ENCODE measurements at regions not wholly inside any gene's neighbourhood (a gene's known extent, or its start where the extent isn't known, plus 50 kb on each side); places are given as distances from the start of the nearest gene placed in this dataset.
"Not testable (repeated sequence)": the region's sequence is repeated elsewhere in the genome, so short reads cannot be mapped to it uniquely, and the experiment has no call there.

DNA sequence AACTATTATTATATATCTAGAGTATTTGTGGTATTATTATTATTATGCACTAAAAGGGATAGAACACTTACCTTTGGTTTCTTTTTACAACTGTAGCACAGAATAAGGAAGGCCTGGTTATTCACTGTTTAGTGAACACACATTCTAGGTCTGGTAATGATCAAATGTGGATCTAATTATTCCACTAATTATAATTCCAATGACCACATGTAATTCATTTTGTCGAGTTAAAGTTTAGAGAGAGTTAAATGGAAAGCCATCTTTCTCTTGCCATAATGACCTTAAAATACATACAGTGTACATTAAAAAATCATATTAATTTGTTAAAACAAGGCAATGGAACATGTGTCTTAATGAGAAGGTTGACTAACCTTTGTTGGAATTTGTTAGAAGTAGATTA is 147.8 kb downstream of the SEM1 start:
- no peaks in the 10 kb centered on the region for H3K27me3 ChIP-seq
- no peak overlapping the region for H3K27ac ChIP-seq
- DNase-seq: no peak
- no peaks in the 10 kb centered on the region for H3K4me1 ChIP-seq
- WGBS, 5 donors: 85 to 100% (median 92%) methylated on average over 1 of the region's 1 CpG
- H3K9me3 ChIP-seq: no peaks in the 10 kb centered on the region
- H3K36me3 ChIP-seq: no peaks in the 10 kb centered on the region
- intact Hi-C loops (cut with DNase I; ENCODE audit: low total_unique reads): no loop called here
- TF ChIP-seq EP300 (IDR thresholded peaks at IDR 0.05): no peak
- TF ChIP-seq POLR2AphosphoS5 (IDR thresholded peaks at IDR 0.05): no peak
- no peak for TF ChIP-seq POLR2A (IDR thresholded peaks at IDR 0.05)
- H3K4me3 ChIP-seq: no peak overlapping the region

GRCh38 chr7:96558530-96558929 is 151.1 kb downstream of the SEM1 start:
- no peaks in the 10 kb centered on the region for H3K36me3 ChIP-seq

GRCh38 chr7:96558093-96558492 is 151.6 kb downstream of the SEM1 start:
- no peak for TF ChIP-seq CTCF (IDR thresholded peaks at IDR 0.05)
- no peak for TF ChIP-seq EP300 (IDR thresholded peaks at IDR 0.05)
- TF ChIP-seq POLR2AphosphoS5 (IDR thresholded peaks at IDR 0.05): no peak
- no peak for TF ChIP-seq POLR2A (IDR thresholded peaks at IDR 0.05)
- Histone ChIP-seq H3K27me3 (no peaks in the 10 kb centered on the region), H3K9me3 (no peaks in the 10 kb centered on the region), H3K4me1 (no peaks in the 10 kb centered on the region), H3K4me3 (no peak overlapping the region), H3K36me3 (no peaks in the 10 kb centered on the region), H3K27ac (no peak overlapping the region)
- 79 to 98% (median 96%) methylated on average over 5 to 9 of the region's 9 CpGs for WGBS, 5 donors
- intact Hi-C loops (cut with DNase I; ENCODE audit: low total_unique reads): no loop called here
- no peak for DNase-seq

More at GRCh38 chr7:96558530-96558929, 151.1 kb downstream of the SEM1 start:
- WGBS, 5 donors: 62 to 90% (median 78%) methylated on average over 2 of the region's 2 CpGs
- H3K9me3 ChIP-seq: no peaks in the 10 kb centered on the region
- no peaks in the 10 kb centered on the region for H3K4me1 ChIP-seq
- intact Hi-C loops (cut with DNase I; ENCODE audit: low total_unique reads): no loop called here
- H3K27me3 ChIP-seq: no peaks in the 10 kb centered on the region
- no peak overlapping the region for H3K4me3 ChIP-seq
- no peak for DNase-seq
- TF ChIP-seq CTCF (IDR thresholded peaks at IDR 0.05) (no peak), POLR2AphosphoS5 (IDR thresholded peaks at IDR 0.05) (no peak), POLR2A (IDR thresholded peaks at IDR 0.05) (no peak), EP300 (IDR thresholded peaks at IDR 0.05) (no peak)
- no peak overlapping the region for H3K27ac ChIP-seq

- intact Hi-C loops (cut with DNase I; ENCODE audit: low total_unique reads); H3K9me3 ChIP-seq; H3K27me3 ChIP-seq; H3K4me3 ChIP-seq; H3K36me3 ChIP-seq; H3K27ac ChIP-seq; DNase-seq; H3K4me1 ChIP-seq: not testable (repeated sequence)
- 71 to 76% (median 76%) methylated on average over 8 to 13 of the region's 13 CpGs for WGBS, 5 donors
Observed at GRCh38 chr7:96557598-96557997, 152.0 kb downstream of the SEM1 start.

GRCh38 chr7:96548664-96549063 is 161.0 kb downstream of the SEM1 start:
- TF ChIP-seq POLR2A (IDR thresholded peaks at IDR 0.05): no peak
- no peak for TF ChIP-seq CTCF (IDR thresholded peaks at IDR 0.05)
- no peak for TF ChIP-seq POLR2AphosphoS5 (IDR thresholded peaks at IDR 0.05)
- TF ChIP-seq EP300 (IDR thresholded peaks at IDR 0.05): no peak
- no peak overlapping the region for H3K27ac ChIP-seq
- no peak overlapping the region for H3K4me3 ChIP-seq
- DNase-seq: no peak
- no peaks in the 10 kb centered on the region for H3K27me3 ChIP-seq
- WGBS, 5 donors: 50 to 76% (median 68%) methylated on average over 5 of the region's 5 CpGs
- no peaks in the 10 kb centered on the region for H3K36me3 ChIP-seq
- no peaks in the 10 kb centered on the region for H3K4me1 ChIP-seq
- intact Hi-C loops (cut with DNase I; ENCODE audit: low total_unique reads): no loop called here
- H3K9me3 ChIP-seq: peaks cover 0 to 8% (median 2%) of the 10 kb centered on the region in 4 donors

Data from stomach (tissue), 8 donors.